HG03521 (cell line): ENCODE measurements at regions not wholly inside any gene's neighbourhood (a gene's known extent, or its start where the extent isn't known, plus 50 kb on each side); places are given as distances from the start of the nearest gene placed in this dataset.
"Not testable (repeated sequence)": the region's sequence is repeated elsewhere in the genome, so short reads cannot be mapped to it uniquely, and the experiment has no call there.

Experiments used
- ATAC-seq: cut with Tn5 transposase; IDR thresholded peaks from one replicate; pipeline ENCODE4 v1.9.1; 2021; ENCODE audit warnings: mild to moderate bottlenecking, moderate library complexity; ENCODE audit not compliant: unreplicated experiment

- no peak for ATAC-seq
Measured at GRCh38 chr5:152686931-152687330, 281.9 kb upstream of the NMUR2 start.

GRCh38 chr5:152688561-152689249 lies 283.6 kb upstream of the NMUR2 start:
- no peak for ATAC-seq

GRCh38 chr5:152689250-152689711 lies 284.2 kb upstream of the NMUR2 start:
- ATAC-seq = no peak

GRCh38 chr5:152694231-152694630 lies 289.2 kb upstream of the NMUR2 start:
- ATAC-seq = no peak

- ATAC-seq = no peak
Measured at GRCh38 chr5:152701305-152701949, 296.3 kb upstream of the NMUR2 start.

- ATAC-seq = no peak
Measured at GRCh38 chr5:152704286-152704685, 299.2 kb upstream of the NMUR2 start.

GRCh38 chr5:152711801-152712388 lies 306.8 kb upstream of the NMUR2 start:
- ATAC-seq = no peak

GRCh38 chr5:152717393-152717792 lies 312.3 kb upstream of the NMUR2 start:
- no peak for ATAC-seq

- no peak for ATAC-seq
Measured at GRCh38 chr5:152723482-152723881, 318.4 kb upstream of the NMUR2 start.

GRCh38 chr5:152730176-152730575 lies 325.1 kb upstream of the NMUR2 start:
- ATAC-seq = no peak

- ATAC-seq = no peak
Measured at GRCh38 chr5:152736906-152737305, 331.8 kb upstream of the NMUR2 start.

GRCh38 chr5:152739916-152740315 lies 334.8 kb upstream of the NMUR2 start:
- no peak for ATAC-seq

GRCh38 chr5:152741126-152741525 lies 336.0 kb upstream of the NMUR2 start:
- ATAC-seq = not testable (repeated sequence)

GRCh38 chr5:152787709-152788217 lies 382.7 kb upstream of the NMUR2 start:
- ATAC-seq = not testable (repeated sequence)

GRCh38 chr5:152801886-152802285 lies 396.8 kb upstream of the NMUR2 start:
- no peak for ATAC-seq

GRCh38 chr5:152804179-152804578 lies 399.1 kb upstream of the NMUR2 start:
- ATAC-seq = no peak

GRCh38 chr5:152811988-152812387 lies 406.9 kb upstream of the NMUR2 start:
- ATAC-seq = no peak

GRCh38 chr5:152813526-152813925 lies 408.4 kb upstream of the NMUR2 start:
- ATAC-seq = no peak

GRCh38 chr5:152819891-152820290 lies 414.8 kb upstream of the NMUR2 start:
- no peak for ATAC-seq

GRCh38 chr5:152824316-152824715 lies 419.2 kb upstream of the NMUR2 start:
- no peak for ATAC-seq

GRCh38 chr5:152838241-152838786 lies 433.2 kb upstream of the NMUR2 start:
- ATAC-seq = no peak

- ATAC-seq = no peak
Measured at GRCh38 chr5:152844713-152845112, 439.6 kb upstream of the NMUR2 start.
